ENCODE measurements at regions not wholly inside any gene's neighbourhood (a gene's known extent, or its start where the extent isn't known, plus 50 kb on each side); places are given as distances from the start of the nearest gene placed in this dataset.

GRCh38 chr13:84661718-84662117 is 779.4 kb upstream of the SLITRK1 start:
- no peak for ATAC-seq
- no peaks in the 10 kb centered on the region for H3K27me3 Mint-ChIP-seq (ENCODE audit: low read depth)
- CTCF ChIA-PET = no interaction called here

GRCh38 chr13:84659359-84659661 is 777.0 kb upstream of the SLITRK1 start:
- peaks cover 67% of the 10 kb centered on the region for H3K4me1 Mint-ChIP-seq
- H3K27ac Mint-ChIP-seq = no peak overlapping the region
- CTCF ChIA-PET = no interaction called here
- H3K27me3 Mint-ChIP-seq (ENCODE audit: low read depth) = no peaks in the 10 kb centered on the region
- TF ChIP-seq ZNF425 (CRISPR knock-in tag; conservative IDR thresholded peaks at IDR 0.05) (no peak), JUN (CRISPR knock-in tag; IDR thresholded peaks at IDR 0.05) (no peak), FOXJ3 (CRISPR knock-in tag; IDR thresholded peaks at IDR 0.05; ENCODE audit: borderline replicate concordance) (no peak)
- DNase-seq (ENCODE audit: low spot score) = no peak
- POLR2A ChIA-PET = no interaction called here
- H3K36me3 Mint-ChIP-seq = peaks cover 8% of the 10 kb centered on the region
- peaks cover 8% of the 10 kb centered on the region; the same call in 1 of the 2 replicates for H3K9me3 Mint-ChIP-seq
- ATAC-seq = no peak
- no peak overlapping the region for H3K4me3 Mint-ChIP-seq

More at GRCh38 chr13:84661718-84662117, 779.4 kb upstream of the SLITRK1 start:
- Mint-ChIP-seq H3K27ac (peak overlapping the region; percentile 50; the same call in 1 of the 2 replicates), H3K4me3 (no peak overlapping the region), H3K9me3 (peaks cover 4% of the 10 kb centered on the region; the same call in 1 of the 2 replicates), H3K4me1 (peaks cover 45% of the 10 kb centered on the region), H3K36me3 (peaks cover 4% of the 10 kb centered on the region)
- POLR2A ChIA-PET = no interaction called here
- DNase-seq (ENCODE audit: low spot score) = no peak
- TF ChIP-seq ZNF671 (CRISPR knock-in tag; IDR thresholded peaks at IDR 0.05) (no peak), E2F4 (CRISPR knock-in tag; IDR thresholded peaks at IDR 0.05; ENCODE audit: borderline replicate concordance, low read depth) (no peak), ATF1 (CRISPR knock-in tag; IDR thresholded peaks at IDR 0.05) (no peak), ZNF396 (CRISPR knock-in tag; IDR thresholded peaks at IDR 0.05; ENCODE audit: borderline replicate concordance) (no peak), NR3C1 (CRISPR knock-in tag; conservative IDR thresholded peaks at IDR 0.05; ENCODE audit: low read depth) (no peak), SMAD3 (CRISPR knock-in tag; IDR thresholded peaks at IDR 0.05; ENCODE audit: borderline replicate concordance) (no peak), ZNF512 (CRISPR knock-in tag; IDR thresholded peaks at IDR 0.05; ENCODE audit: borderline replicate concordance) (no peak), IRF2 (CRISPR knock-in tag; IDR thresholded peaks at IDR 0.05; ENCODE audit: borderline replicate concordance, low read depth) (no peak), GABPB1 (CRISPR knock-in tag; IDR thresholded peaks at IDR 0.05) (no peak)

- peaks cover 14% of the 10 kb centered on the region for H3K9me3 Mint-ChIP-seq
- no peak for ATAC-seq
- no peak for TF ChIP-seq SP1 (CRISPR knock-in tag; conservative IDR thresholded peaks at IDR 0.05)
- TF ChIP-seq ZNF512 (CRISPR knock-in tag; IDR thresholded peaks at IDR 0.05; ENCODE audit: borderline replicate concordance) = no peak
- no peak for TF ChIP-seq ZNF121 (CRISPR knock-in tag; IDR thresholded peaks at IDR 0.05)
- TF ChIP-seq ERG (CRISPR knock-in tag; IDR thresholded peaks at IDR 0.05) = no peak
- TF ChIP-seq NFYB (CRISPR knock-in tag; conservative IDR thresholded peaks at IDR 0.05; ENCODE audit: low read depth) = no peak
- TF ChIP-seq ZNF263 (CRISPR knock-in tag; IDR thresholded peaks at IDR 0.05; ENCODE audit: low read depth) = no peak
- TF ChIP-seq PRRX2 (CRISPR knock-in tag; IDR thresholded peaks at IDR 0.05) = no peak
- TF ChIP-seq GABPB1 (CRISPR knock-in tag; IDR thresholded peaks at IDR 0.05) = no peak
- no peak for TF ChIP-seq NFATC4 (CRISPR knock-in tag; IDR thresholded peaks at IDR 0.05)
- TF ChIP-seq ZNF317 (CRISPR knock-in tag; IDR thresholded peaks at IDR 0.05; ENCODE audit: borderline replicate concordance, low read depth) = no peak
- TF ChIP-seq FOXP1 (CRISPR knock-in tag; IDR thresholded peaks at IDR 0.05; ENCODE audit: borderline replicate concordance) = no peak
- H3K27me3 Mint-ChIP-seq (ENCODE audit: low read depth) = no peaks in the 10 kb centered on the region
- POLR2A ChIA-PET = no interaction called here
- peaks cover 73% of the 10 kb centered on the region for H3K4me1 Mint-ChIP-seq
- H3K4me3 Mint-ChIP-seq = no peak overlapping the region
- CTCF ChIA-PET = no interaction called here
- no peak overlapping the region for H3K27ac Mint-ChIP-seq
- no peak for DNase-seq (ENCODE audit: low spot score)
- H3K36me3 Mint-ChIP-seq = peaks cover 14% of the 10 kb centered on the region
These were observed 776.5 kb upstream of the SLITRK1 start for GRCh38 chr13:84658491-84659358.
